GM18858 (cell line): ENCODE measurements at regions not wholly inside any gene's neighbourhood (a gene's known extent, or its start where the extent isn't known, plus 50 kb on each side); places are given as distances from the start of the nearest gene placed in this dataset.

Experiments used
- ATAC-seq: cut with Tn5 transposase; IDR thresholded peaks from one replicate; pipeline ENCODE4 v1.9.1; 2021; ENCODE audit not compliant: unreplicated experiment

DNA sequence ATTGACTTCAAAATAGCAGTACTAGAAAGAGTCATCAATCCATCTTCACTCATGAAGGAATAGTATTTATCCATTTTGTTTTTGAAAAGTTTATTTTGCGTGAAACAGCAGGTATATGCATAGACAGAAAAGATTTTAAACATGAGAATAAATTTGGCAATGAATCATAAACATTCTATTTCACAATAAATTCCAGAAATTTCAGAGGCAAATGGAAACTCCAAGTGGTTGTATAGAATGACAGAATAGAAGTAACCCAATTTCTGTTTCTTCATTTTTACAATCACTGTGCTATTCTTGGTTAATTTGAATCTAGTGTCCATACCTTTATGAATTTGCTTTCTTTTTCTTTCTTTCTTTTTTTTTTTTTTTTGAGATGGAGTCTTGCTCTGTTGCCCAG lies 173.0 kb upstream of the ECI2 start:
- no peak for ATAC-seq

DNA sequence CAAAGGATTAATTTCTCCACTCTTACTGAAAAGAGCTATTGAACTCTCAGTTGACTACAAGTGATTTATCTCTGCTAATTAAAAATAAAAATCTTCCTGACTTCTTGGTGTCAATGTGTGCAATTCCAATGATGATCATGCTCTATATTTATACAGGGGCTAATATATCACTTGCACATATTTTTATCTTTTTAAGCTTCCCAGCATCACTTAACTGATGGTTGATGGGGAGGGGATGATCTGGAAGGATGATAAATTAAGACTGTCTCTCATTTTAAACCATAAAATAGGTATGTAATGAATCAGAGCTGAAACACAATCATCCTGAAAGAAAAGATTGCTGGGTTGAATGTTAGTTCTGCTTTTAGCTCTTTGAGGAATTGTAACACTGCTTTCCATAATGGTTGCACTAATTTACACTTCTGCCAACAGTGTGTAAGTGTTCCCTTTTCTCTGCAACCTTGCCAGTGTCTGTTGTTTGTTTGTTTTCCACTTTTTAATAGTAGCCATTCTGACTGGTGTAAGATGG lies 169.6 kb upstream of the ECI2 start:
- no peak for ATAC-seq

DNA sequence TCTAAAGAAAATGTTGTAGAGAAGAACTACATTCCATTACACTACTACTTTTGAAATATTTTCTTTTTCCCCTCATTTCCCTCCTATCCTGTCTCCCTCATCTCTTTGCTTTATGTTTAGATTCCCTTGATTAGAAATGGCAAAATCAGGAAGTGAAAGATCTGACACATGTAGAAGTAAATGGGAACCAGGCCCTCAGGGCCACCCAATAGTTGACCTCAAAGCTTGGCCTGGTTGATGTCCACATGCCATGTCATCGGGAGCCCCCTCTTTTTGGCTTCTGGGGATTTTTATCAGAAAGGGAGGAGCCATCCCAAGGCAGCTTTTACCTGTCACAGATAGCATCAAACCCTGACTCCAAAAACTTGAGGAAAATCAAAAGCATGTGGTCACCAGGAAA lies 168.3 kb upstream of the ECI2 start:
- ATAC-seq: no peak

DNA sequence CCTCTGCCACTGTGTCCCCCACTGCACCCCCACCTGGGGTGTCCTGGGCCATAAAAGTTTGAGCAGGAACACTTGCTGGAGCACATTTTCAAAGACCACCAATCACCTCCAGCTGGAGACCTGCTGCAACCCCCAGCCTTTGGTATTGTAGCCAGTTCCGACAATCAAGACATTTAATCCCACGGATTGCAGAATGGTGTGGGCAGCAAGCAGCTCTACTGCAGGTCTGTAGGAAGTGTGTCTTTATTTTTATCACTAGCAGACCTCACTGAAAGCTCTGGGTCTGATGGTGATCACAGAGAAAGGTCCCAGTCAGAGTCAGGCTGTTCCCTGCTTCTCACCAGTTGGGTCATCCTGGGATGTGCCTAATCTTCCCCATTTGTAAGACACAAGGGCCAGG lies 167.1 kb upstream of the ECI2 start:
- no peak for ATAC-seq

DNA sequence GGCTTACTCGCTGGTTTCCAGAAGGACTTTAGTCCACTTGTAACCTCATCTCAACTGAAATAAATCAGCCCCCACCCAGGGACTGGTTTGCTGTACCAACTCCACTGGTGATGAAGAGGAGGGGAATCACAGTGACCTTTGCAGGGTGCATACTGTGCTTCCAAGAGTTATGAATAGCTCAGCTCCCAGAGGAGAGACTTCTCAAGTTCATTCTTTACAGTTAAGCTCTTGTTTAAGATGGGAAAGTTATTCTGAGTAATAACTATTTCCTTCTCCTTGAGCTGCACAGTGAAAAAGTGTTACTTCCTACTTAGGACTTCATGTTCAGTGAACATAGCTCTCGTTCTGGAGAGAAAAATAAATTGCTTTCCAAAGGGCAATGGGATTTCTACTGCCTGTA lies 166.5 kb upstream of the ECI2 start:
- ATAC-seq: no peak

DNA sequence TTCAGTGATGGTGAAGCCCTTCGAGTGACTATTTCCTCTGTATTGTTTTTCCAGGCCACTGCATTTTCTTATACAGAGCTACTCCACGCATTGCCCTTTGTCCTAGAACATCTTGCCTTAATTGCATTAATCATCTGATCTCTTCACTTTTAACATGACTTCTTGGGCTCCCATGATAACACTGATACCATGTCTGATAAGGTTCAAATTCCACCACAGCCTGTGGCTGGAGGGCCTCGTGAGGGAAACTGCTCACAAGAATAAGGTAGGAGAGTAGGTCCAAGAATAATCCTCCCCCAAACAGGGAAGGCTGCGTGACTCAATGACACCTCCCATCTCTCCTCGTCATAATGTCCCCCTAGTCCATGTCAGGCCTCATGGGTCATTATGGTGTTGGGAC lies 165.5 kb upstream of the ECI2 start:
- ATAC-seq: no peak

DNA sequence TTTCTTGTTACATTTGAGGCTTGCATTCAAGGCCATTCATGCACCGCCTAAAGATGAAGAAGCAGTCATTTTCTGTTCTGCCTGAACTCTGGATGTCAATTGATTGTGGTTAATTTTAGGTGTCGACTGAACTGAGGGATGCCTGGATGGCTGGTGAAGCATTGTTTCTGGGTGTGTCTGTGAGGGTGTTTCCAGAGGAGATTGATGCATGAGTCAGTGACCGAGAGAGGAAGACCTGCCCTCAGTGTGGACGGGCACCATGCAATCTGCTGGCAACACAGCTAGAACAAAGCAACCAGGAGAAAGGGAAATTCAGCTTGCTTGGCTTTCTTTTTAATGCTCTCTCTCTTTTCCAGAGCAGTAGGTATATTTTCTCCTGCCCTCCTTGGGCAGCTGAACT lies 164.1 kb upstream of the ECI2 start:
- ATAC-seq: no peak

DNA sequence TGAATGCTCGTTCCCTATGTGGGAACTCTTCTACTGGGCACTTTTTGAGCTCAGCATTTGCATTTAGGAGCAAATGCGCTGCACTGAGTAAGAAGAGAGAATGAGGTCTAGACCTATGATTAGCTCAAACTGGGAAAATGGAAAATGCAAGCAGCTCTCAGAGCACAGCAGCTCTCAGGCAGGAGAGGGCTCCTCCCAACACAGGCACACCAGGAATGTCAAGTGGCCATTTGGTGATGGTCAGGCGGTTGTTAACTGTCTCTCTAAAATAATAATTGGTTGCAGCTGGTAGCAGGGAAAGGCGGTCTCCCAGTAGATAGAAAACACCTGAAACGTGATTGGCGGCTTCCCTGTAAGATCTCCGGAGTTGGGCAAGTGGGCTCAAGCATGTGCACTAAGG lies 162.0 kb upstream of the ECI2 start:
- no peak for ATAC-seq

DNA sequence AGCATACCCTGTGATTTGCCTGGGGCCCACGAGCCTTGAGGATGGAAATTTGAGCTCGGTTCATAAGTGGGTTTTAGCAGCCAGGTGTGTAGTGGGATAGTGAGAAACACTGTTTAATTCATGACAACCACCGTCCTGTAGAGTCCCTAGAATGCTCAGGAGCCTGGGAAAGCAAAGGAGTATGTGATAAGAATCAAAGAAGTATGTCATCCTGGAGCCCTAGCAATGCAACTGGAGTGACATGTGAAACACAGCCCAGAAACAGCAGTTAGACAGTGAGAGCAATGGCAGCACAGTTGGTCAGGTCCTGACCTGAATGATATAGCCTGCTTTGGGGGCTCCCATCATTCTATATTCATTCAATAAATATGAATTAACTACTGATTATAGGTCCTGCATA lies 161.2 kb upstream of the ECI2 start:
- no peak for ATAC-seq

DNA sequence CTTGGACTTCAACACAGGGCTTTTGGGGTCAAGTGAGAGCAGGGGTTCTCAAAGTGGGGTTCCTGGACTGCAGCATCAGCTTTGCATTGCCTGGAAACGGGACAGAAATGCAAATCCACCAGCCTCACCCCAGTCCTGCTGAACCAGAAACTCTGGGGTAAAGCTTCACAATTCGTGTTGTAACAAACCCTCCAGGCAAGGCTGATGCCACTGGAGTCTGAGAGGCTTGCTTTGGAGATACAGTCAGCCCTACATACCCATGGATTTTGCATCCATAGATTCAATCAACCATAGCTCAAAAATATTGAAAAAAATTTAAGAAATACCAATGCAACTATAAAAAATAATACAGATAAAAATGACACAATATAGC lies 160.4 kb upstream of the ECI2 start:
- no peak for ATAC-seq

DNA sequence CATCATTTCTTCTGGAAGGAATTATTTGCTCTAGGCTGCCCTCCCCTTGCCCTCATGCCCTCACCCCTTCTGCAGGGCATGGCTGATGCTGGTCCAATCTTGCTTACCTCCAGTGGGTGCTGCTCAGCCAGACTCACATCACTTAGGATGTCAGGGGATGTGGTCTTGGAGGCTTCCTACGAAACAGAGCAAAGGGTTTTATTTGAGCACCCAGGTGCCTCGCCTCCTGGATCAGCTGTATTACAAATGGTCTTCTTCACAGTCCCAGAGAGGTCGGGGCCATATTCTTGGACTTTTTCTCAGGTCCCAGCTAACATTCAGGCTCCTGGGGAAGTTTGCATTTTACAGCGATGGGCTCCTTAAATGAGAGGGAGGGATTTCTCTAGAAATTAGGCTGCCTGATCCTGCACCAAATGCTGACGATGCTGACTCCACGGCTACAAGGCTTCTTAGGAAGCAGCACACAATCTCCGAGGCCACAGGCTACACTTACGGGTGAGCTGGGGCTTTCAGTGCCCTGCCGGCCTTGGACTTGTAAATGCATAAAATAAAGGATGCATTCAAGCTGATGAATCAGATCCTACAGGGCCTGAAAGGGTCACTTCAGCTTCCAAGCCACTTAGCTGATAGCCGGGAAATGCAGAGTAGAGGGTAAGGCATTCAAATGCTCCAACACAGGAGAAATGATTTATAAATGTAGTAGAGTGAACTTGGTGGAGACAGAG lies 159.8 kb upstream of the ECI2 start:
- no peak for ATAC-seq

DNA sequence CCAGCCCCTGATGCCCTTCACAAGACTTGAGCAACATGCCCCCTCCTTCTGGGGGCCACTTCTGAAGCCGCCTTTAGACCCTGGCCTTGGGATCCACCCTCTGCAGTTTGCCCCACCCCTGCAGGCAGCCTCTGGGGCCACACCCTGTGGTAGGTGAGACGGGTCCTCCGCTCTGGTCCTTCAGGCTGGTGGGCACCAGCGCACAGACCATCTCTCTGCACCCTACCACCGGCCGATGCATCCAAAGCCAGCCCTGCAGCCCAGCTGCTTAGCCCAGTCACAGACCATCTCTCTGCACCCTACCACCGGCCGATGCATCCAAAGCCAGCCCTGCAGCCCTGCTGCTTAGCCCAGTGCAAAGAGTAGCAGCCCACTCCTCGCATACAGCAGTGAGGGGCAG lies 159.3 kb upstream of the ECI2 start:
- no peak for ATAC-seq

DNA sequence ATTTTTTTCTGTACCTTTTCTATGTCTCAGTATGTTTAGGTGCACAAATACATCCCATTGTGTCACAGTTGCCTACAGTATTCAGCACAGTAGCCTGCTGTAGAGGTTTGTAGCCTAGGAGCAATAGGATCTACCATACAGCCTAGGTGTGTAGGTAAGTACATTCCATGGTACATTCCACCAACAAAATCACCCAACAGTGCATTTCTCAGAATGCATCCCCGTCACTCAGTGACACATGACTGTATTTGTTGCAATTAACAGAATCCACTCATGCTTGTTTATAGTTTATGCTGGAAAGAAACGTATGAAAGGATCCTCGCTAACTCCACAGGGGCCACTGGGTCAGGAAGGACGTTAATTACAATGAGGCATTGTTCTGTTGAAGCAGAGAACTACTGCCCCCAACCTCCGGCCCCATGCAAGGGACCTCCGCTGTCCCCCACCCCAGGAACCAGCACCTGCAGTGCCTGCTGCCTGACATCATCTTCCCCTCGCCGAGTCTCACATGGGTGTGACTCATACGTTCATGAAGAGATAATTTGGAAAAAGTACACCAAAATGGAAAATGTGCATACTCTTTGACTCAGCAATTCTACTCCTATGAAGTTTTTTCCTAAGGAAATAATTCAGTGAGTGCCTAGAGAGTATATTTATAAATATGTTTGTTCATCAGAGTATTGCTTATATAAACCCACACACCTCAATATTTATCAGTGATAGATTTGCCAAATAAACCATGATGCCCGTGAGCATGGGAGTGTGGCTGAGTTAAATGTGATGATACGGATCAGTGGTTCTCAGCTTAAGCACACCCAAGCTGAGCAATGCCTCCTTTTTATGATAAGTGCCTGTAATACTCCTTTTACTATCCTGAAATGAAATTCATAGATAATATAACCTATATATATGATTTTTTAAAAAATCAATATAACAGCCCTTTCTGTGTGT lies 156.4 kb upstream of the ECI2 start:
- no peak for ATAC-seq

DNA sequence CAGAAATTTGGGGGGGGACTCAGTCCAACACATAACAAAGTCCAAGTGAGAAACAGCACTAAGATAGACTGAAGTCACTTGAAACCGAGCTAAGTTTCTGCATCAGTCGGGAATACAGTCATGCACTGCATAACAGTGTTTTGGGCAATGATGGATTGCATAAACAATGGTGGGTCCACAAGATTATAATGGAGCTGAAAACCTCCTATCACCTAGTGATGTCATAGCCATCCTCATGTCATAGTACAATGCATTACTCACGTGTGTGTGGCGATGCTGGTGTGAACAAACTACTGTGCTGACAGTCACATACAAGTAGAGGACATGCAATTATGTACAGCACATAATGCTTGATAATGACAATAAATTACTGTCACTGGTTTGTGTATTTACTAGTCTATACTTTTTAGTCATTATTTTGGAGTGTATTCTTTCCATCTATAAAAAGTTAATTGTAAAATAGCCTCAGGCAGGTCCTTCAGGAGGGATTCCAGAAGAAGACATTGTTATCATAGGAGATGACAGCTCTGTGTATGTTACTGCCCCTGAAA lies 154.5 kb upstream of the ECI2 start:
- no peak for ATAC-seq

DNA sequence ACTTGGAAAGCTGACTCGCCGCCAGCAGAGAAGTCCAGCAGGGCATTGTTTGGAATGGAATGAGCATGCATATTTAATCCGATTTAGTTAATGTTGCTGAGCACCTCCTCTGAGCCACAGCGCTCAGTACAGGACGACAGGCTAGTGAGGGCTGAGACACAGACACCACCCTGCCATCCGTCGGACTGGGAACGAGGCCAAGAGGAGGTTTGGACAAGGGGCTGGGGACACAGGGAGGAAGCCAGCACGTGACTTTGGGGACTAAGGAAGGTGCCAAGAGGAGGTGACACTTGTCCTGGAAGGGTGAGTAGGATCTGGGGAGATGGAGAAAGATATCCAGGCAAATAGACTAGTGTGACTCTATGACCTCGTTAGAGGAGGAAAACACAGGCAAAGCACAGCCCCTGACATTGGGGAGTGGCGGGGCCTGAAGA lies 152.5 kb upstream of the ECI2 start:
- ATAC-seq: no peak

DNA sequence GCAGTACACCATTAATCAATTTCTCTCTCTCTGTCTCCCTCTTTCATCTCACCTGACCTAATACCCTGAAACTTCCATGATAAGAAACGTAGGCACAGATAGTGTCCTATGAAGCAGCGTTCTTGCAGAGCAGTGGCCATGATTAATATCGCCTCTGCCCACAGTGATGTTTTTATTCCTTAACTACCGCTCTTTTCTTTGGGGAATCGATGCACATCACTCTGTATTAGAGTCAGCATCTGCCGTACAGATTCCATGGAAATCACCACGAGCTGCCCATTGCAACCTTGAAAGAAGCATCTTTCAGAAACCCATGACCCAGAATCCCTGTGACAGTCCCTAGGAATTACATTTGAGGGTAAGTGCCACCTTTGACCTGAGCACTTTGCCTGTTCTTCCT lies 152.0 kb upstream of the ECI2 start:
- ATAC-seq: no peak

DNA sequence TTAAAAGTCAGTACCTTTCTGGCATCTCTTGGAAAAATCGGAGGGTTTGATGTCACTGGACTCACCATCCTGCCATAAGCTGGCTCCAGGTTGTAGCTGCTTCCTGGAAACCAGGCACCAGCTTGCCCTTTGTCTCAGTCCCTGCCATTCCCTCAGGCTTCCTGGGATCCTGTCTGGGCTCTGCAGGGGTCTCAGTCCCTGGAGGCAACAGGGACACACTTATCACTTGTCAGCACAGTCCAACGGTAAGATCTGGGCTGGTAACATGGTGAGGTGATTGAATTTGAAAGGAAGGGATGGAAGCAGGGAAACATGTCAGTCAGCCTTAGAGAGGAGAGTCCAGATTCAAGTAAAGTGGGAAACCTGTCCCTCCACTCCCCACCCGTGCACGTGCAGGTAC lies 147.6 kb upstream of the ECI2 start:
- ATAC-seq: no peak

DNA sequence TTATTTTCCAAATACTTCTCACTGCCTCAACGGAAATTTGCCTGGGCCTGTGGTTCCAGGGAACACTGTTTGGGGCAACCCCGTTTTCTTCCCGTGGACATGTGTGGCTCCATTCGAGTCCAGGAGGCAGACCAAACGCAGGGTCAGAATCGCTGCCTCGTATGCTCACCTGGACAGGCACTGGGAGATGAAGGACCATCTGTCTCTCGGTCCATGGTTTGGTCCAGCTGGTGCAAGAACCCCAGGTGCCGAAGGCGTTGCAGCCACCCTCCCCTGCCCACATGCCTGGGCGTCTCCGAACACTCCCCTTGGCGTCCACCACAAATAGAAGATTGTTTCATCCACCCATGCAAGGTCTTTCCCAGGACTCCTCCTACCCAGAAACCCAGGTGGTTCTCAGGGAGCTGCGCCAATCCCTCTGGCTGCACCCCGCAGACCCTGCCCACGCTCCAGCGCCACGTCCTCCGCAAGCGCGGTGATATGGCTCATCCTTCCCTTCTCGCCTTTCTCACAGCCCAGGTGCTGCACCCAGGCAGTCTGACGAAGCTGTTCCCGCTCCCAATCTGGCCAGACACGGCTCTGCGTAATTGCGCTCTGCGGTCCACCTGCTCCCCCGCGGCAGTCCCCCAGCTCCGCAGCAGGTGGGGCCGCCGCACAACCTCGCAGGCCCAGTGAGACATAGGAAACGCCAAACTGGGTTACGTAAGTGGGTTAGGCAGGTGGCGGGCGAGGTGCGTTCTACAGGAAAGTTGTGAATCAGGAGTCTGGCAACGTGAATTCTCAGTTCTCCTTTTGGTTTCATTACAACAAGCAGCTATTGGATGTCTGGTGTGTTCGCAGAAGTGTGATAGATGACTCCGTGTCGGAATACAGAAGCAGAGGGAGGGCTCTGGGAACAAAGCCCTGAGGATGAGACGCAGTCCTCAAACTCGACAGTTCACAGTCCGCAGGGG lies 146.2 kb upstream of the ECI2 start:
- ATAC-seq: peak; percentile 80

DNA sequence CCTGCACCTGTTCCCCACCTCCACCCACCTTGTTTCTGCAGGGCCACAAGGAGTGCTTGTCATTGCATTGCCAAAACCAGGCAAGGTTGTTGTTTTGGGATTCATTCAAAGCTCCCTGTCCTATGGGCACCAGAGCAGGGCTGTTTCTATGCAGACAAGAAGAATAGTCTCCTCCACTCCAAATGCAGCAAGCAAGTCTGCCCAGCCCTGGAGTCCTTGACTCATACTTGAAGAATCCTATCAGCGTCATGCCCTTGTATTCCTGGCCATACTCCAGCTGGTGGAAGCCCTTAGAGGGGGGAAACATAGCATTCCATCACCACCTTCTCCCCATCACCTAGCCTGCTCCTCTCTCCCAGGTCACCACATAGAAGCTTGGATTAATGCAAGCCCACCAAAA lies 145.3 kb upstream of the ECI2 start:
- no peak for ATAC-seq

DNA sequence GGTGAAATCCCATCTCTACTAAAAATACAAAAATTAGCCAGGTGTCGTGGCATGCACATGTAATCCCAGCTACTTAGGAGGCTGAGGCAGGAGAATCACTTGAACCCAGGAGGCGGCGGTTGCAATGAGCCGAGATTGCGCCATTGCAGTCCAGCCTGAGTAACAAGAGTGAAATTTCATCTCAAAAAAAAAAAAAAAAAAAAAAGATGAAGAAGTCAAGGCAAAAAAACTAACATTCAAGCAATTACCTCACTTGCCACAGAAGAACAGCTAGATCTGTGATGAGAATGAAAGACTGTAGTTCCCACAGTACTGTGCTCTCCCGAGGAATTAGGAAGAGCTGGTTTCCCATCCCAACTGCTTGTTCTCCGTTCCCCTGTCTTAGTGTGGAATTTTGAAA lies 144.7 kb upstream of the ECI2 start:
- no peak for ATAC-seq
